T-cell (primary cell): ENCODE measurements at regions not wholly inside any gene's neighbourhood (a gene's known extent, or its start where the extent isn't known, plus 50 kb on each side); places are given as distances from the start of the nearest gene placed in this dataset.

Source experiments
- ATAC-seq, 4 experiments: fragments of 200-7000 bp in 3 of 4; fragments of 150-1000 bp in 1 of 4; cut with Tn5 transposase; replicated peaks in 1 of 4; 1 replicate in 3 of 4; 2 replicates in 1 of 4; pipeline ENCODE4 v1.10.0; 2021; ENCODE audit warnings: moderate library complexity in 3 of 4, mild to moderate bottlenecking in 2 of 4, moderate number of reproducible peaks in 1 of 4
- CTCF ChIA-PET, 2 donors: fragments of 300-600 bp; sonication (Branson Sonifier 250); formaldehyde crosslinking; loops; one replicate each; lab custom pipeline; 2022; ENCODE audit warnings: antibody characterized with exemption in 2 of 2; lab: Charles Lee
- POLR2A ChIA-PET, 2 donors: fragments of 300-600 bp; sonication (Branson Sonifier 250); formaldehyde crosslinking; loops; one replicate each; lab custom pipeline; 2022; ENCODE audit warnings: antibody characterized with exemption in 2 of 2; lab: Charles Lee
- DNase-seq, 35 experiments: peaks; one replicate each; pipeline versions ENCODE4 v3.0.0 to v3.0.0-alpha.2; 2013 to 2023
- H3K27ac ChIP-seq: one replicate; pipeline ENCODE4 v1.5.1; 2013; ENCODE audit warnings: low read length
- H3K27me3 ChIP-seq, 2 experiments: replicated peaks in 1 of 2; 1 replicate in 1 of 2; 2 replicates in 1 of 2; pipeline versions ENCODE4 v1.6.1 to v1.7.0; 2013; ENCODE audit warnings: low read length in 1 of 2, mixed read lengths in 1 of 2; ENCODE audit not compliant: control insufficient read depth in 2 of 2, insufficient read depth in 2 of 2; ENCODE audit errors: extremely low read depth in 1 of 2
- H3K36me3 ChIP-seq, 2 donors: 1 replicate in 1 of 2; 2 replicates in 1 of 2; pipeline versions ENCODE4 v1.6.1 to v1.7.0; 2013; ENCODE audit warnings: low read length in 1 of 2; ENCODE audit not compliant: control insufficient read depth in 2 of 2, insufficient read depth in 1 of 2; ENCODE audit errors: extremely low read depth in 1 of 2
- H3K4me1 ChIP-seq, 2 experiments: 1 replicate in 1 of 2; 2 replicates in 1 of 2; pipeline versions ENCODE4 v1.6.1 to v1.7.0; 2013; ENCODE audit warnings: low read length in 2 of 2, mixed read lengths in 1 of 2; ENCODE audit not compliant: insufficient read depth in 2 of 2, control insufficient read depth in 1 of 2; ENCODE audit errors: extremely low read depth in 1 of 2
- H3K4me3 ChIP-seq, 2 donors: 1 replicate in 1 of 2; 2 replicates in 1 of 2; pipeline versions ENCODE4 v1.5.1 to v1.7.0; 2013; ENCODE audit warnings: mild to moderate bottlenecking in 2 of 2, low read length in 1 of 2, moderate library complexity in 1 of 2; ENCODE audit not compliant: control insufficient read depth in 1 of 2; ENCODE audit errors: extremely low read depth in 1 of 2
- H3K9me3 ChIP-seq: 2 replicates; pipeline ENCODE4 v1.7.0; 2013
- H3K27ac Mint-ChIP-seq, 2 donors: one replicate each; pipeline ENCODE4 v1.8.0; 2020 to 2021; ENCODE audit warnings: mild to moderate bottlenecking in 2 of 2, mixed read lengths in 2 of 2
- H3K27me3 Mint-ChIP-seq, 2 donors: one replicate each; pipeline ENCODE4 v1.8.0; 2021 to 2022; ENCODE audit warnings: mixed read lengths in 2 of 2
- H3K36me3 Mint-ChIP-seq: one replicate; pipeline ENCODE4 v1.8.0; 2021; ENCODE audit warnings: mixed read lengths
- H3K4me1 Mint-ChIP-seq, 3 donors: one replicate each; pipeline ENCODE4 v1.8.0; 2020 to 2022; ENCODE audit warnings: mixed read lengths in 3 of 3, mild to moderate bottlenecking in 1 of 3
- H3K4me3 Mint-ChIP-seq, 3 donors: one replicate each; pipeline ENCODE4 v1.8.0; 2020 to 2022; ENCODE audit warnings: mild to moderate bottlenecking in 3 of 3, mixed read lengths in 3 of 3, moderate library complexity in 3 of 3
- H3K9me3 Mint-ChIP-seq, 3 donors: one replicate each; pipeline ENCODE4 v1.8.0; 2020 to 2022; ENCODE audit warnings: mixed read lengths in 3 of 3
- WGBS: methylation state at CpG from one replicate; pipeline ENCODE4 v1.1.5; 2013; ENCODE audit warnings: missing lambda C conversion rate; ENCODE audit not compliant: insufficient coverage; 5-methylcytosine and 5-hydroxymethylcytosine counted together

GRCh38 chr20:11229772-11230171, 556.0 kb upstream of the JAG1 start:
- no peaks in the 10 kb centered on the region for H3K36me3 ChIP-seq
- 83% methylated on average over 1 of the region's 3 CpGs for WGBS
- ChIA-PET POLR2A (no interaction called here), CTCF (no interaction called here)
- no peak overlapping the region for H3K4me3 Mint-ChIP-seq
- no peak overlapping the region for H3K27ac ChIP-seq
- ATAC-seq (no peak), DNase-seq (no peak)
- no peaks in the 10 kb centered on the region for H3K27me3 Mint-ChIP-seq
- no peak overlapping the region for H3K4me3 ChIP-seq
- H3K9me3 ChIP-seq: no peaks in the 10 kb centered on the region
- H3K4me1 Mint-ChIP-seq: no peaks in the 10 kb centered on the region
- no peaks in the 10 kb centered on the region for H3K4me1 ChIP-seq
- no peak overlapping the region for H3K27ac Mint-ChIP-seq
- no peaks in the 10 kb centered on the region for H3K36me3 Mint-ChIP-seq
- H3K9me3 Mint-ChIP-seq: no peaks in the 10 kb centered on the region
- no peaks in the 10 kb centered on the region for H3K27me3 ChIP-seq

- Mint-ChIP-seq H3K36me3 (no peaks in the 10 kb centered on the region), H3K4me1 (no peaks in the 10 kb centered on the region), H3K27me3 (no peaks in the 10 kb centered on the region), H3K4me3 (no peak overlapping the region), H3K27ac (no peak overlapping the region), H3K9me3 (no peaks in the 10 kb centered on the region)
- no peak for ATAC-seq
- no peak overlapping the region for H3K4me3 ChIP-seq
- H3K36me3 ChIP-seq: no peaks in the 10 kb centered on the region
- no peaks in the 10 kb centered on the region for H3K27me3 ChIP-seq
- H3K9me3 ChIP-seq: no peaks in the 10 kb centered on the region
- no peak for DNase-seq
- no peak overlapping the region for H3K27ac ChIP-seq
- WGBS: no CpG with 5 or more reads among the region's 1 CpG
- ChIA-PET CTCF (no interaction called here), POLR2A (no interaction called here)
- H3K4me1 ChIP-seq: no peaks in the 10 kb centered on the region
Observed at GRCh38 chr20:11230999-11231398, 557.2 kb upstream of the JAG1 start.

- ChIA-PET POLR2A (no interaction called here), CTCF (no interaction called here)
- no peaks in the 10 kb centered on the region for H3K36me3 Mint-ChIP-seq
- DNase-seq: no peak
- Histone ChIP-seq H3K27ac (no peak overlapping the region), H3K4me1 (no peaks in the 10 kb centered on the region), H3K4me3 (no peak overlapping the region), H3K36me3 (no peaks in the 10 kb centered on the region), H3K27me3 (no peaks in the 10 kb centered on the region), H3K9me3 (no peaks in the 10 kb centered on the region)
- no peaks in the 10 kb centered on the region for H3K27me3 Mint-ChIP-seq
- WGBS: 76% methylated on average over 4 of the region's 11 CpGs
- ATAC-seq: no peak
- no peak overlapping the region for H3K27ac Mint-ChIP-seq
- no peaks in the 10 kb centered on the region for H3K9me3 Mint-ChIP-seq
- no peaks in the 10 kb centered on the region for H3K4me1 Mint-ChIP-seq
- H3K4me3 Mint-ChIP-seq: no peak overlapping the region
Observed at GRCh38 chr20:11231742-11232648, 558.2 kb upstream of the JAG1 start.

GRCh38 chr20:11232896-11233295, 559.1 kb upstream of the JAG1 start:
- Histone ChIP-seq H3K27ac (no peak overlapping the region), H3K4me1 (no peaks in the 10 kb centered on the region), H3K4me3 (no peak overlapping the region), H3K36me3 (no peaks in the 10 kb centered on the region), H3K27me3 (no peaks in the 10 kb centered on the region), H3K9me3 (no peaks in the 10 kb centered on the region)
- POLR2A ChIA-PET: no interaction called here
- H3K27ac Mint-ChIP-seq: no peak overlapping the region
- no peaks in the 10 kb centered on the region for H3K4me1 Mint-ChIP-seq
- 75% methylated on average over 3 of the region's 8 CpGs for WGBS
- no peak overlapping the region for H3K4me3 Mint-ChIP-seq
- CTCF ChIA-PET: no interaction called here
- no peaks in the 10 kb centered on the region for H3K27me3 Mint-ChIP-seq
- no peaks in the 10 kb centered on the region for H3K9me3 Mint-ChIP-seq
- ATAC-seq (no peak), DNase-seq (no peak)
- no peaks in the 10 kb centered on the region for H3K36me3 Mint-ChIP-seq

GRCh38 chr20:11234181-11234580, 560.4 kb upstream of the JAG1 start:
- CTCF ChIA-PET: no interaction called here
- DNase-seq (no peak), ATAC-seq (no peak)
- Histone ChIP-seq H3K27me3 (no peaks in the 10 kb centered on the region), H3K4me1 (no peaks in the 10 kb centered on the region), H3K36me3 (no peaks in the 10 kb centered on the region), H3K4me3 (no peak overlapping the region), H3K9me3 (no peaks in the 10 kb centered on the region), H3K27ac (no peak overlapping the region)
- POLR2A ChIA-PET: no interaction called here
- Mint-ChIP-seq H3K27ac (no peak overlapping the region), H3K4me1 (no peaks in the 10 kb centered on the region), H3K36me3 (no peaks in the 10 kb centered on the region), H3K4me3 (no peak overlapping the region), H3K27me3 (no peaks in the 10 kb centered on the region), H3K9me3 (peaks cover 0 to 3% (median 2%) of the 10 kb centered on the region in 3 donors)
- no CpG with 5 or more reads among the region's 1 CpG for WGBS

- ChIA-PET POLR2A (no interaction called here), CTCF (no interaction called here)
- Mint-ChIP-seq H3K9me3 (peaks cover 0 to 5% (median 3%) of the 10 kb centered on the region in 3 donors), H3K27me3 (no peaks in the 10 kb centered on the region), H3K36me3 (no peaks in the 10 kb centered on the region), H3K27ac (no peak overlapping the region), H3K4me1 (no peaks in the 10 kb centered on the region), H3K4me3 (no peak overlapping the region)
- 50% methylated on average over 1 of the region's 1 CpG for WGBS
- no peak for ATAC-seq
- Histone ChIP-seq H3K4me3 (no peak overlapping the region), H3K9me3 (no peaks in the 10 kb centered on the region), H3K4me1 (no peaks in the 10 kb centered on the region), H3K36me3 (no peaks in the 10 kb centered on the region), H3K27me3 (no peaks in the 10 kb centered on the region), H3K27ac (no peak overlapping the region)
- DNase-seq: no peak
Observed at GRCh38 chr20:11234608-11235007, 560.8 kb upstream of the JAG1 start.
